ENCODE measurements at regions not wholly inside any gene's neighbourhood (a gene's known extent, or its start where the extent isn't known, plus 50 kb on each side); places are given as distances from the start of the nearest gene placed in this dataset.

DNA sequence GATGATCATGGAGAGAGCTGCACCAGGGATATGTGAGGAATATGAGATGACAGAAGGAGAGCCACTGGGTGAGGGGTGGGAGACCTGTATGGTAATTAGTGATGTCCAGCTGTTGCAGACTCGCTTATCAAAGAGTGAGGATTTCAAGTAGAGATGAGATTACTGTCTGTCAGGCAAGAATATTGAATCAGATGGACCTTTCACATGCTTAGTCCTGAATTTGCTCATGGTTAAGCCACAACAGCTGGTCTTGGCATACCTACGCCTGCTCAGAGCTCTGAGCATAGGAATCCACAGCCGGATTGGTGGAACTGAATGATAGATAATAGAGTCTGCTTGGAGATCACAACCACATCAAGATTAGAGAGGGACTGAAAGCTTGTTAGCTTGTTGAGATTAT is 115.2 kb upstream of the ARHGAP5 start:
- H3K36me3 ChIP-seq (ENCODE audit: insufficient read depth, low read length): no peaks in the 10 kb centered on the region
- no peak for TF ChIP-seq CTCF (conservative IDR thresholded peaks at IDR 0.05; ENCODE audit: low read length)
- no peak for TF ChIP-seq EZH2phosphoT487 (IDR thresholded peaks at IDR 0.05; ENCODE audit: borderline replicate concordance)
- no peaks in the 10 kb centered on the region for H4K20me1 ChIP-seq (ENCODE audit: insufficient read depth, low read length, poor library complexity, severe bottlenecking)

GRCh38 chr14:31962920-31963319 is 114.2 kb upstream of the ARHGAP5 start:
- no peaks in the 10 kb centered on the region for H3K27me3 ChIP-seq (ENCODE audit: insufficient read depth, low read length, poor library complexity, severe bottlenecking)
- TF ChIP-seq CTCF (conservative IDR thresholded peaks at IDR 0.05; ENCODE audit: low read length): no peak
- no peak for TF ChIP-seq EZH2phosphoT487 (IDR thresholded peaks at IDR 0.05; ENCODE audit: borderline replicate concordance)
- H3K79me2 ChIP-seq (ENCODE audit: insufficient read depth, low read length): no peaks in the 10 kb centered on the region
- H3F3A ChIP-seq (ENCODE audit: low read depth): no peaks in the 10 kb centered on the region
- no peak overlapping the region for H3K4me3 ChIP-seq (ENCODE audit: low read length, poor library complexity, severe bottlenecking)
- H3K4me1 ChIP-seq (ENCODE audit: insufficient read depth, low read length, poor library complexity, severe bottlenecking): peaks cover 17% of the 10 kb centered on the region
- no peaks in the 10 kb centered on the region for H3K9me2 ChIP-seq (replicated peaks; ENCODE audit: low read depth, low read length)
- H3K9ac ChIP-seq (ENCODE audit: low read depth, low read length, poor library complexity, severe bottlenecking): no peak overlapping the region
- H3K36me3 ChIP-seq (ENCODE audit: insufficient read depth, low read length): no peaks in the 10 kb centered on the region
- no peaks in the 10 kb centered on the region for H3K9me3 ChIP-seq (ENCODE audit: insufficient read depth, low read depth, low read length)
- H4K20me1 ChIP-seq (ENCODE audit: insufficient read depth, low read length, poor library complexity, severe bottlenecking): no peaks in the 10 kb centered on the region
- H3K4me2 ChIP-seq (ENCODE audit: low read depth, low read length, poor library complexity, severe bottlenecking): no peak overlapping the region
- no peak overlapping the region for H2AFZ ChIP-seq (ENCODE audit: low read length)

More for the DNA sequence above, 115.2 kb upstream of the ARHGAP5 start:
- Histone ChIP-seq H3K4me1 (ENCODE audit: insufficient read depth, low read length, poor library complexity, severe bottlenecking) (peaks cover 14% of the 10 kb centered on the region), H3K9me3 (ENCODE audit: insufficient read depth, low read depth, low read length) (no peaks in the 10 kb centered on the region), H3K9ac (ENCODE audit: low read depth, low read length, poor library complexity, severe bottlenecking) (no peak overlapping the region), H3K4me2 (ENCODE audit: low read depth, low read length, poor library complexity, severe bottlenecking) (no peak overlapping the region), H3F3A (ENCODE audit: low read depth) (no peaks in the 10 kb centered on the region), H3K9me2 (replicated peaks; ENCODE audit: low read depth, low read length) (no peaks in the 10 kb centered on the region), H3K27me3 (ENCODE audit: insufficient read depth, low read length, poor library complexity, severe bottlenecking) (no peaks in the 10 kb centered on the region), H3K79me2 (ENCODE audit: insufficient read depth, low read length) (no peaks in the 10 kb centered on the region), H2AFZ (ENCODE audit: low read length) (no peak overlapping the region), H3K4me3 (ENCODE audit: low read length, poor library complexity, severe bottlenecking) (no peak overlapping the region)

GRCh38 chr14:31963587-31963986 is 113.5 kb upstream of the ARHGAP5 start:
- Histone ChIP-seq H3K4me2 (ENCODE audit: low read depth, low read length, poor library complexity, severe bottlenecking) (no peak overlapping the region), H3K4me1 (ENCODE audit: insufficient read depth, low read length, poor library complexity, severe bottlenecking) (peaks cover 24% of the 10 kb centered on the region), H3K9me3 (ENCODE audit: insufficient read depth, low read depth, low read length) (no peaks in the 10 kb centered on the region), H3K79me2 (ENCODE audit: insufficient read depth, low read length) (no peaks in the 10 kb centered on the region), H3K27me3 (ENCODE audit: insufficient read depth, low read length, poor library complexity, severe bottlenecking) (no peaks in the 10 kb centered on the region), H4K20me1 (ENCODE audit: insufficient read depth, low read length, poor library complexity, severe bottlenecking) (no peaks in the 10 kb centered on the region), H3F3A (ENCODE audit: low read depth) (no peaks in the 10 kb centered on the region), H3K9ac (ENCODE audit: low read depth, low read length, poor library complexity, severe bottlenecking) (no peak overlapping the region), H3K4me3 (ENCODE audit: low read length, poor library complexity, severe bottlenecking) (no peak overlapping the region), H3K9me2 (replicated peaks; ENCODE audit: low read depth, low read length) (no peaks in the 10 kb centered on the region), H2AFZ (ENCODE audit: low read length) (no peak overlapping the region), H3K36me3 (ENCODE audit: insufficient read depth, low read length) (no peaks in the 10 kb centered on the region)
- no peak for TF ChIP-seq EZH2phosphoT487 (IDR thresholded peaks at IDR 0.05; ENCODE audit: borderline replicate concordance)
- no peak for TF ChIP-seq CTCF (conservative IDR thresholded peaks at IDR 0.05; ENCODE audit: low read length)
